Skeletal muscle tissue (tissue), 4 donors: ENCODE measurements at regions not wholly inside any gene's neighbourhood (a gene's known extent, or its start where the extent isn't known, plus 50 kb on each side); places are given as distances from the start of the nearest gene placed in this dataset. TPM values are rescaled to one million over a fixed set of nuclear protein-coding genes. Genes with fewer than 3 reads are reported as not detected.

ENCODE experiments used
- H3K27ac ChIP-seq: one replicate; pipeline ENCODE4 v1.7.0; 2013; ENCODE audit warnings: mild to moderate bottlenecking, low read depth, low read length, inconsistent platforms
- H3K27me3 ChIP-seq, 3 donors: one replicate each; pipeline ENCODE4 v1.7.0; 2013; ENCODE audit warnings: low read length in 3 of 3; ENCODE audit not compliant: control insufficient read depth in 3 of 3, insufficient read depth in 3 of 3
- H3K36me3 ChIP-seq, 3 donors: one replicate each; pipeline ENCODE4 v1.7.0; 2013; ENCODE audit warnings: low read length in 3 of 3; ENCODE audit not compliant: control insufficient read depth in 3 of 3, insufficient read depth in 3 of 3
- H3K4me1 ChIP-seq, 3 donors: one replicate each; pipeline ENCODE4 v1.7.0; 2013; ENCODE audit warnings: low read length in 3 of 3, mild to moderate bottlenecking in 3 of 3; ENCODE audit not compliant: control insufficient read depth in 3 of 3, insufficient read depth in 3 of 3
- H3K4me3 ChIP-seq, 3 donors: one replicate each; pipeline ENCODE4 v1.7.0; 2013; ENCODE audit warnings: low read length in 3 of 3
- H3K9ac ChIP-seq, 3 donors: one replicate each; pipeline ENCODE4 v1.7.0; 2013; ENCODE audit warnings: low read length in 3 of 3, mild to moderate bottlenecking in 3 of 3, moderate library complexity in 2 of 3, low read depth in 1 of 3
- H3K9me3 ChIP-seq, 3 donors: one replicate each; pipeline ENCODE4 v1.7.0; 2013; ENCODE audit warnings: low read length in 3 of 3; ENCODE audit not compliant: control insufficient read depth in 3 of 3
- small RNA-seq: library from RNA; depleted of rRNA; stranded (forward); fragments of <200 nt; gene quantifications from one replicate; pipeline ENCODE3, GENCODE V24; 2014
- donor health status: Osteomylitis.

GRCh38 chr2:41994661-41995060 lies 53.2 kb upstream of the PKDCC start:
- Histone ChIP-seq H3K36me3 (no peaks in the 10 kb centered on the region), H3K4me1 (peaks cover 14 to 21% (median 20%) of the 10 kb centered on the region in 3 donors), H3K27ac (no peak overlapping the region)

GRCh38 chr2:41997561-41997960 lies 50.3 kb upstream of the PKDCC start:
- H3K4me3 ChIP-seq = no peak overlapping the region
- H3K4me1 ChIP-seq = peaks cover 0 to 6% (median 4%) of the 10 kb centered on the region in 3 donors
- H3K9me3 ChIP-seq = no peaks in the 10 kb centered on the region
- no peaks in the 10 kb centered on the region for H3K27me3 ChIP-seq
- no peak overlapping the region for H3K27ac ChIP-seq
- no peak overlapping the region for H3K9ac ChIP-seq
- no peaks in the 10 kb centered on the region for H3K36me3 ChIP-seq

More at GRCh38 chr2:41994661-41995060, 53.2 kb upstream of the PKDCC start:
- Histone ChIP-seq H3K9ac (no peak overlapping the region), H3K27me3 (no peaks in the 10 kb centered on the region), H3K4me3 (no peak overlapping the region), H3K9me3 (no peaks in the 10 kb centered on the region)

Small RNA genes in the stretch of these regions (small RNA-seq; reads per million reads assigned to genes)
- not detected for gene RF00019
- gene RNU4-63P = not detected
